CD4-positive, alpha-beta T cell (primary cell): ENCODE measurements at regions not wholly inside any gene's neighbourhood (a gene's known extent, or its start where the extent isn't known, plus 50 kb on each side); places are given as distances from the start of the nearest gene placed in this dataset.

Source experiments
- ATAC-seq: fragments of 200-7000 bp; cut with Tn5 transposase; one replicate; pipeline ENCODE4 v1.10.0; 2022; ENCODE audit warnings: mild to moderate bottlenecking; ENCODE audit not compliant: poor library complexity
- CTCF ChIA-PET: fragments of 350-600 bp; sonication (Branson Sonifier 250); formaldehyde crosslinking; loops from one replicate; lab custom pipeline; 2021; ENCODE audit warnings: antibody characterized with exemption, inconsistent platforms; lab: Charles Lee
- POLR2A ChIA-PET: fragments of 350-600 bp; sonication (Branson Sonifier 250); formaldehyde crosslinking; loops from one replicate; lab custom pipeline; 2021; ENCODE audit warnings: antibody characterized with exemption, inconsistent platforms; lab: Charles Lee
- DNase-seq, 14 experiments: peaks; one replicate each; pipeline ENCODE4 v3.0.0-alpha.2; 2013 to 2020; ENCODE audit warnings: mixed read lengths in 2 of 14
- H3K27ac ChIP-seq, 2 donors: one replicate each; pipeline versions ENCODE4 v1.5.1 to v1.7.0; 2013; ENCODE audit warnings: low read length in 2 of 2, low read depth in 1 of 2, mild to moderate bottlenecking in 1 of 2
- H3K27me3 ChIP-seq, 2 experiments: 1 replicate in 1 of 2; 2 replicates in 1 of 2; pipeline versions ENCODE4 v1.6.1 to v1.7.0; 2013; ENCODE audit warnings: low read length in 2 of 2, control low read depth in 1 of 2, mild to moderate bottlenecking in 1 of 2, moderate library complexity in 1 of 2; ENCODE audit not compliant: insufficient read depth in 2 of 2, control insufficient read depth in 1 of 2
- H3K36me3 ChIP-seq: one replicate; pipeline ENCODE4 v1.6.1; 2013; ENCODE audit warnings: low read length, control low read depth; ENCODE audit not compliant: insufficient read depth
- H3K4me1 ChIP-seq: one replicate; pipeline ENCODE4 v1.6.1; 2013; ENCODE audit warnings: low read length, control low read depth; ENCODE audit not compliant: insufficient read depth
- H3K4me3 ChIP-seq: one replicate; pipeline ENCODE4 v1.5.1; 2013; ENCODE audit warnings: mild to moderate bottlenecking, low read length, moderate library complexity
- H3K9me3 ChIP-seq, 2 experiments: 1 replicate in 1 of 2; 2 replicates in 1 of 2; pipeline versions ENCODE4 v1.6.1 to v1.7.0; 2013; ENCODE audit warnings: low read length in 2 of 2, mild to moderate bottlenecking in 2 of 2, control low read depth in 1 of 2, moderate library complexity in 1 of 2; ENCODE audit not compliant: control insufficient read depth in 1 of 2, insufficient read depth in 1 of 2
- H3K27ac Mint-ChIP-seq: one replicate; pipeline ENCODE4 v1.8.0; 2020; ENCODE audit warnings: mixed read lengths
- H3K27me3 Mint-ChIP-seq: one replicate; pipeline ENCODE4 v1.8.0; 2021; ENCODE audit warnings: mixed read lengths
- H3K36me3 Mint-ChIP-seq: one replicate; pipeline ENCODE4 v1.8.0; 2021; ENCODE audit warnings: low read depth, mixed read lengths
- H3K4me1 Mint-ChIP-seq: one replicate; pipeline ENCODE4 v1.8.0; 2021; ENCODE audit warnings: low read depth, mixed read lengths
- H3K4me3 Mint-ChIP-seq: one replicate; pipeline ENCODE4 v1.8.0; 2020; ENCODE audit warnings: mild to moderate bottlenecking, mixed read lengths
- H3K9me3 Mint-ChIP-seq: one replicate; pipeline ENCODE4 v1.8.0; 2020; ENCODE audit warnings: mixed read lengths
- CTCF ChIP-seq: fragments of 200-600 bp; IDR thresholded peaks from one replicate; pipeline ENCODE4 v1.8.0; 2022; ENCODE audit warnings: antibody characterized with exemption, mild to moderate bottlenecking
- intact Hi-C, 2 experiments: fragments of 100-400 bp; cut with DNase I in 1 of 2; cut with micrococcal nuclease in 1 of 2; formaldehyde crosslinking; loops; one replicate each; pipeline versions ENCODE4 v1.15.1 to v1.9.0; 2023 to 2025; cut with DNase I, micrococcal nuclease

- Mint-ChIP-seq H3K36me3 (no peaks in the 10 kb centered on the region), H3K9me3 (no peaks in the 10 kb centered on the region), H3K4me1 (no peaks in the 10 kb centered on the region), H3K27ac (no peak overlapping the region), H3K4me3 (no peak overlapping the region), H3K27me3 (peaks cover 9% of the 10 kb centered on the region)
- DNase-seq (no peak), ATAC-seq (no peak)
- Histone ChIP-seq H3K27me3 (no peaks in the 10 kb centered on the region), H3K27ac (no peak overlapping the region), H3K4me3 (no peak overlapping the region), H3K9me3 (no peaks in the 10 kb centered on the region), H3K4me1 (no peaks in the 10 kb centered on the region), H3K36me3 (no peaks in the 10 kb centered on the region)
- ChIA-PET POLR2A (no interaction called here), CTCF (no interaction called here)
- no peak for TF ChIP-seq CTCF
- intact Hi-C loops: no loop called here
Observed at GRCh38 chr9:22170556-22170955, 161.5 kb upstream of the CDKN2B start.

- no peak for ATAC-seq
- ChIA-PET CTCF (no interaction called here), POLR2A (no interaction called here)
- Histone ChIP-seq H3K36me3 (no peaks in the 10 kb centered on the region), H3K9me3 (no peaks in the 10 kb centered on the region), H3K27me3 (no peaks in the 10 kb centered on the region), H3K27ac (no peak overlapping the region), H3K4me1 (no peaks in the 10 kb centered on the region), H3K4me3 (no peak overlapping the region)
- H3K4me3 Mint-ChIP-seq: no peak overlapping the region
- no peak for DNase-seq
- no peaks in the 10 kb centered on the region for H3K36me3 Mint-ChIP-seq
- peaks cover 11% of the 10 kb centered on the region for H3K27me3 Mint-ChIP-seq
- no peak overlapping the region for H3K27ac Mint-ChIP-seq
- intact Hi-C loops: no loop called here
- H3K9me3 Mint-ChIP-seq: no peaks in the 10 kb centered on the region
- H3K4me1 Mint-ChIP-seq: no peaks in the 10 kb centered on the region
- no peak for TF ChIP-seq CTCF
Observed at GRCh38 chr9:22170990-22171670, 162.0 kb upstream of the CDKN2B start.

GRCh38 chr9:22171691-22172090 is 162.6 kb upstream of the CDKN2B start:
- DNase-seq (no peak), ATAC-seq (no peak)
- no peak overlapping the region for H3K4me3 ChIP-seq
- Mint-ChIP-seq H3K4me3 (no peak overlapping the region), H3K36me3 (no peaks in the 10 kb centered on the region), H3K9me3 (no peaks in the 10 kb centered on the region), H3K27ac (no peak overlapping the region), H3K27me3 (peaks cover 16% of the 10 kb centered on the region), H3K4me1 (no peaks in the 10 kb centered on the region)
- CTCF ChIA-PET: no interaction called here
- no peaks in the 10 kb centered on the region for H3K4me1 ChIP-seq
- POLR2A ChIA-PET: no interaction called here
- intact Hi-C loops: no loop called here
- H3K27me3 ChIP-seq: no peaks in the 10 kb centered on the region
- H3K36me3 ChIP-seq: no peaks in the 10 kb centered on the region
- no peak overlapping the region for H3K27ac ChIP-seq
- H3K9me3 ChIP-seq: no peaks in the 10 kb centered on the region
- TF ChIP-seq CTCF: no peak
